ENCODE measurements at regions not wholly inside any gene's neighbourhood (a gene's known extent, or its start where the extent isn't known, plus 50 kb on each side); places are given as distances from the start of the nearest gene placed in this dataset.

GRCh38 chr1:185676969-185677368 lies 57.2 kb upstream of the HMCN1 start:
- no peak overlapping the region for H3K4me2 ChIP-seq
- no peak for ATAC-seq
- H3K27ac ChIP-seq = no peak overlapping the region
- ChIA-PET CTCF (interaction anchor here (1.8 kb wide), 1 partner anchor 359 kb away, joined by 7 read pairs; the partner anchor contains the start of gene IVNS1ABP), POLR2A (no interaction called here)
- DNase-seq (ENCODE audit: low read depth in 1 of 2, low spot score in 1 of 2) = no peak
- no peak overlapping the region for H3K4me3 ChIP-seq
- TF ChIP-seq CHD2 (IDR thresholded peaks at IDR 0.05; ENCODE audit: low read length, partially characterized antibody) (no peak), KDM5A (IDR thresholded peaks at IDR 0.05) (no peak), EHF (CRISPR knock-in tag; IDR thresholded peaks at IDR 0.05) (no peak), CEBPB (IDR thresholded peaks at IDR 0.05) (no peak), TP53 (CRISPR knock-in tag; IDR thresholded peaks at IDR 0.05) (no peak), ZNF302 (CRISPR knock-in tag; IDR thresholded peaks at IDR 0.05) (no peak), FOXS1 (CRISPR knock-in tag; IDR thresholded peaks at IDR 0.05) (no peak), HDAC2 (IDR thresholded peaks at IDR 0.05) (no peak), SREBF2 (IDR thresholded peaks at IDR 0.05) (no peak), HOXA7 (CRISPR knock-in tag; IDR thresholded peaks at IDR 0.05) (no peak), ZC3H11A (IDR thresholded peaks at IDR 0.05) (no peak), JUN (IDR thresholded peaks at IDR 0.05) (no peak), FOSL2 (IDR thresholded peaks at IDR 0.05) (no peak), FOSL2 (CRISPR knock-in tag; IDR thresholded peaks at IDR 0.05) (no peak), NR3C1 (IDR thresholded peaks at IDR 0.05) (no peak), CBX8 (IDR thresholded peaks at IDR 0.05) (no peak), PHF8 (IDR thresholded peaks at IDR 0.05; ENCODE audit: borderline replicate concordance, low read depth) (no peak), NFE2L2 (conservative IDR thresholded peaks at IDR 0.05; ENCODE audit: low read length) (no peak), RNF2 (IDR thresholded peaks at IDR 0.05; ENCODE audit: borderline replicate concordance, low read depth) (no peak)
- TF ChIP-seq, protein P1, sequence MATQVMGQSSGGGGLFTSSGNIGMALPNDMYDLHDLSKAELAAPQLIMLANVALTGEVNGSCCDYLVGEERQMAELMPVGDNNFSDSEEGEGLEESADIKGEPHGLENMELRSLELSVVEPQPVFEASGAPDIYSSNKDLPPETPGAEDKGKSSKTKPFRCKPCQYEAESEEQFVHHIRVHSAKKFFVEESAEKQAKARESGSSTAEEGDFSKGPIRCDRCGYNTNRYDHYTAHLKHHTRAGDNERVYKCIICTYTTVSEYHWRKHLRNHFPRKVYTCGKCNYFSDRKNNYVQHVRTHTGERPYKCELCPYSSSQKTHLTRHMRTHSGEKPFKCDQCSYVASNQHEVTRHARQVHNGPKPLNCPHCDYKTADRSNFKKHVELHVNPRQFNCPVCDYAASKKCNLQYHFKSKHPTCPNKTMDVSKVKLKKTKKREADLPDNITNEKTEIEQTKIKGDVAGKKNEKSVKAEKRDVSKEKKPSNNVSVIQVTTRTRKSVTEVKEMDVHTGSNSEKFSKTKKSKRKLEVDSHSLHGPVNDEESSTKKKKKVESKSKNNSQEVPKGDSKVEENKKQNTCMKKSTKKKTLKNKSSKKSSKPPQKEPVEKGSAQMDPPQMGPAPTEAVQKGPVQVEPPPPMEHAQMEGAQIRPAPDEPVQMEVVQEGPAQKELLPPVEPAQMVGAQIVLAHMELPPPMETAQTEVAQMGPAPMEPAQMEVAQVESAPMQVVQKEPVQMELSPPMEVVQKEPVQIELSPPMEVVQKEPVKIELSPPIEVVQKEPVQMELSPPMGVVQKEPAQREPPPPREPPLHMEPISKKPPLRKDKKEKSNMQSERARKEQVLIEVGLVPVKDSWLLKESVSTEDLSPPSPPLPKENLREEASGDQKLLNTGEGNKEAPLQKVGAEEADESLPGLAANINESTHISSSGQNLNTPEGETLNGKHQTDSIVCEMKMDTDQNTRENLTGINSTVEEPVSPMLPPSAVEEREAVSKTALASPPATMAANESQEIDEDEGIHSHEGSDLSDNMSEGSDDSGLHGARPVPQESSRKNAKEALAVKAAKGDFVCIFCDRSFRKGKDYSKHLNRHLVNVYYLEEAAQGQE (IDR thresholded peaks at IDR 0.05) = no peak
- TF ChIP-seq, protein P2, sequence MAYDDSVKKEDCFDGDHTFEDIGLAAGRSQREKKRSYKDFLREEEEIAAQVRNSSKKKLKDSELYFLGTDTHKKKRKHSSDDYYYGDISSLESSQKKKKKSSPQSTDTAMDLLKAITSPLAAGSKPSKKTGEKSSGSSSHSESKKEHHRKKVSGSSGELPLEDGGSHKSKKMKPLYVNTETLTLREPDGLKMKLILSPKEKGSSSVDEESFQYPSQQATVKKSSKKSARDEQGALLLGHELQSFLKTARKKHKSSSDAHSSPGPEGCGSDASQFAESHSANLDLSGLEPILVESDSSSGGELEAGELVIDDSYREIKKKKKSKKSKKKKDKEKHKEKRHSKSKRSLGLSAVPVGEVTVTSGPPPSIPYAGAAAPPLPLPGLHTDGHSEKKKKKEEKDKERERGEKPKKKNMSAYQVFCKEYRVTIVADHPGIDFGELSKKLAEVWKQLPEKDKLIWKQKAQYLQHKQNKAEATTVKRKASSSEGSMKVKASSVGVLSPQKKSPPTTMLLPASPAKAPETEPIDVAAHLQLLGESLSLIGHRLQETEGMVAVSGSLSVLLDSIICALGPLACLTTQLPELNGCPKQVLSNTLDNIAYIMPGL (CRISPR knock-in tag; IDR thresholded peaks at IDR 0.05; ENCODE audit: borderline replicate concordance) = no peak
- peaks cover 10% of the 10 kb centered on the region for H3K4me1 ChIP-seq
- FAIRE-seq = no peak
- no peaks in the 10 kb centered on the region for H3K9me3 ChIP-seq
- WGBS (ENCODE audit: missing lambda C conversion rate) = 81% methylated on average over 1 of the region's 1 CpG

DNA sequence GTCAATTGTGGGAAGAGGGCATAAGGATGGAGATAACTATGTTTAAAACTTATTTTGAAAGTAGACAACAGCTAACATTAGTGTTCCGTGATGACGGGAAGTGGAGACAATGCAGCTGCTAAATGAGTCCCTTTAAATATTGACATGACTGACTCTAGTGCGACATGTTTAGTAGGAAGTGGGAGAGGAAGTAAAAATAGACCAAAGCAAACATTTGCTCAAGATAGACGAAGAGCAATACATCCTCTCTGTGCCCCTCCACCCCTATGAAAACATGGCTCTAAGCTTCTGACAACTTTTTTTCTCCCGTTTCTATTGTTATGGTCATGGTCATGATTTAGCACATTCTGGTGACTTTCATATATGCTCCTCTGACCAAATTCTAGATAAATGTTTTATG lies 60.0 kb upstream of the HMCN1 start:
- Histone ChIP-seq H3K4me2 (peak overlapping the region; percentile 51), H3K4me1 (peaks cover 10% of the 10 kb centered on the region), H3K4me3 (no peak overlapping the region), H3K9me3 (no peaks in the 10 kb centered on the region), H3K27ac (no peak overlapping the region)
- CTCF ChIA-PET = interaction anchor here (1.2 to 1.9 kb wide), 2 partner anchors 9 to 358 kb away, joined by 3 to 4 read pairs; no protein-coding TSS in a partner anchor
- TF ChIP-seq CHD2 (IDR thresholded peaks at IDR 0.05; ENCODE audit: low read length, partially characterized antibody) = no peak
- no peak for TF ChIP-seq HOXA7 (CRISPR knock-in tag; IDR thresholded peaks at IDR 0.05)
- TF ChIP-seq, protein P2 (CRISPR knock-in tag; IDR thresholded peaks at IDR 0.05; ENCODE audit: borderline replicate concordance) = no peak
- no peak for TF ChIP-seq USF2 (IDR thresholded peaks at IDR 0.05)
- TF ChIP-seq MAX (IDR thresholded peaks at IDR 0.05) = no peak
- no peak for TF ChIP-seq RFX5 (IDR thresholded peaks at IDR 0.05)
- TF ChIP-seq HDAC2 (IDR thresholded peaks at IDR 0.05) = no peak
- no peak for TF ChIP-seq CEBPB (IDR thresholded peaks at IDR 0.05)
- no peak; a peak in 1 of 6 replicates for ATAC-seq
- peak in 1 of 2 experiments; percentile 13 for DNase-seq (ENCODE audit: low read depth in 1 of 2, low spot score in 1 of 2)
- no peak for FAIRE-seq
- POLR2A ChIA-PET = no interaction called here
- WGBS (ENCODE audit: missing lambda C conversion rate) = 13% methylated on average over 5 of the region's 5 CpGs
